Fibroblast of mammary gland (primary cell): ENCODE measurements at regions not wholly inside any gene's neighbourhood (a gene's known extent, or its start where the extent isn't known, plus 50 kb on each side); places are given as distances from the start of the nearest gene placed in this dataset.

Source experiments
- DNase-seq: peaks from one replicate; pipeline ENCODE4 v3.0.0-alpha.2; 2010; ENCODE audit warnings: low read depth
- H3K4me3 ChIP-seq: 2 replicates; pipeline ENCODE4 v1.5.1; 2011; ENCODE audit warnings: low read depth, mild to moderate bottlenecking, low read length, moderate library complexity; ENCODE audit not compliant: control insufficient read depth
- TF ChIP-seq, protein P1 (sequence below): conservative IDR thresholded peaks from 2 replicates; pipeline ENCODE4 v1.5.1; 2011; ENCODE audit warnings: low read depth, low read length, inconsistent platforms; ENCODE audit not compliant: control insufficient read depth, insufficient read depth

DNA sequence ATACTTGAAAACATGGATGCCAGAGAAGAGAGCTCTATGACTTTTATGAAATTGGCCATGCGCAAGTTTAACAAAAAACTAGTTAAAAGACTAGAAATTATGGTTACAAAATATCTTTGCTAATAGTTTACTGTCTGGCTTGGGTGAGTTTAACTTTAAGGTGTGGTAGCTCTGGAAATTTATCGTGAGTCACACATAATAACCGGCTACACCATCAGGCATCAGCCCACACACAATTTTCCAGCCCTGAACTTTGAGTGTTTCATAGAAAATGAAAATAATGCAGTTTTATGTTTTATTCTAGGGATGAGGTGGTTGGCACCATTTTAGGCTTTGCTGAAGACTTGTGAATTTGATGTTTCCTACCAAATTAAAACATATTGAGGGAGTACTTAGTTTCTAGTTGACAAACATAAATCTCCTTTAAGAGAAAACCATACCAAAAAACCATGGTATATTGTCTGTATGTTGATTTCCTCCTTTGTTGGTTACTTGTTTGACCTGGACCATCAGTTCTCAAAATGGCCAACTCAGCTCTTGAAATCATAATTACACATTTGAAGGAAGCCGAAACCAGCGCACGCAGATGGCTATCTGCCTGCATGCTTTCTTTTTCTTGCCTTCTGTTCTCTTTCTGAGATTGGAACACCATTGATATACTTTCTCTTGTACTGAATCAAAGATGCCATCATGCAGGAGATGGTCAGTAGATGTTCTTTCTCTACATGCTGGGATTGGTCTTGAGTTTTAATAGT is 125.1 kb downstream of the AKAP11 start:
- TF ChIP-seq, protein P1, sequence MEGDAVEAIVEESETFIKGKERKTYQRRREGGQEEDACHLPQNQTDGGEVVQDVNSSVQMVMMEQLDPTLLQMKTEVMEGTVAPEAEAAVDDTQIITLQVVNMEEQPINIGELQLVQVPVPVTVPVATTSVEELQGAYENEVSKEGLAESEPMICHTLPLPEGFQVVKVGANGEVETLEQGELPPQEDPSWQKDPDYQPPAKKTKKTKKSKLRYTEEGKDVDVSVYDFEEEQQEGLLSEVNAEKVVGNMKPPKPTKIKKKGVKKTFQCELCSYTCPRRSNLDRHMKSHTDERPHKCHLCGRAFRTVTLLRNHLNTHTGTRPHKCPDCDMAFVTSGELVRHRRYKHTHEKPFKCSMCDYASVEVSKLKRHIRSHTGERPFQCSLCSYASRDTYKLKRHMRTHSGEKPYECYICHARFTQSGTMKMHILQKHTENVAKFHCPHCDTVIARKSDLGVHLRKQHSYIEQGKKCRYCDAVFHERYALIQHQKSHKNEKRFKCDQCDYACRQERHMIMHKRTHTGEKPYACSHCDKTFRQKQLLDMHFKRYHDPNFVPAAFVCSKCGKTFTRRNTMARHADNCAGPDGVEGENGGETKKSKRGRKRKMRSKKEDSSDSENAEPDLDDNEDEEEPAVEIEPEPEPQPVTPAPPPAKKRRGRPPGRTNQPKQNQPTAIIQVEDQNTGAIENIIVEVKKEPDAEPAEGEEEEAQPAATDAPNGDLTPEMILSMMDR, result no peak
- peak; percentile 15 for DNase-seq
- H3K4me3 ChIP-seq, result no peak overlapping the region

DNA sequence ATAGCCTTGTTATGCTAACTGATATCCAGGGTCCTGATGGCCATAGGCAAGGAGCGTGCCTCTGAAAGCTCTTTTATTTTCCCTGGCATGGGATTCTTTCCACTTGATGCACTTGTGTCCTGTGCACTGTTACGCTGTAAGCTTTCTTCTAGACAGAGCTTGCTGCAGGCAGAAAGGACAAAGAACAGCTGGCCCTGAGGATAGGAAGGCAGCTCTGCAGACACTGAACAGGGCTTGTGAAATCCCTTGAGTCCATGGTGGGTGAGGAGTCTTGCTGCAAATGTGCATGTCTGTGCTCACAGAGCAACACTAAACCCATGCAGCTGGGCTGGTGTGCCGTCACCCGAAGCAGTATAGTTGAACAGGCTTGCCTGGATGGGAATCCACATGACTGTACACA is 126.6 kb downstream of the AKAP11 start:
- DNase-seq, result no peak
- TF ChIP-seq, protein P1, result no peak
- no peak overlapping the region for H3K4me3 ChIP-seq

DNA sequence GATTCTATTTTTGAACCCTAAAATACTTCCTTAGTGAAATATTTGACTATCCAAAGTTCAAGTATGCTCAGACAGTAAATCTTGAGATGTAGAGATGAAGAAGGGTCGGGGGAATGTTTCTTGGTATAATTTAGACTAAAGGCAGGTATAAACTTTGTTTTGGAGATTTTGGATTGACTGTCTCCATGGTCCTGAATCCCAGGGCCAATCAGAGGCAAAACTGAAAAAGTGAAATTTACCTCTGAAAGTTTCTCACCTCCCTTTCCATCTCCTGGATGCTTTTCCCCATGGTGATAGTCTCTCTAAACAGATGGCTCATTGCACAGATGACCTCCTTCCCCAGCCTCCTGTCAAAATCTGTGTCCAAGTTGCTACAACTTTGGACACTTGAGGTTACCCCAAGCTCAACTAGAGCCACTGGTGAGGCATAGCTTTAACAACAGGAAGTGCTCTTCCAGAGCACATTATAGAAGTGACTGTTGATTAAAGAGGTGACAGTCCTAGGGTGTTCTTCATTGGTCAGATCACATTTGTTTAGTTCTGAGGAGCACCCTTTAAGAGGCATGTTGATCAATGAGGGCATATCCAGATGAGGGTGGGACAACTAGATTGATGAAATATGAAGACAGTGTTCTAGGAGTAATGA is 128.4 kb downstream of the AKAP11 start:
- DNase-seq, result no peak
- TF ChIP-seq, protein P1, result no peak
- H3K4me3 ChIP-seq, result no peak overlapping the region

DNA sequence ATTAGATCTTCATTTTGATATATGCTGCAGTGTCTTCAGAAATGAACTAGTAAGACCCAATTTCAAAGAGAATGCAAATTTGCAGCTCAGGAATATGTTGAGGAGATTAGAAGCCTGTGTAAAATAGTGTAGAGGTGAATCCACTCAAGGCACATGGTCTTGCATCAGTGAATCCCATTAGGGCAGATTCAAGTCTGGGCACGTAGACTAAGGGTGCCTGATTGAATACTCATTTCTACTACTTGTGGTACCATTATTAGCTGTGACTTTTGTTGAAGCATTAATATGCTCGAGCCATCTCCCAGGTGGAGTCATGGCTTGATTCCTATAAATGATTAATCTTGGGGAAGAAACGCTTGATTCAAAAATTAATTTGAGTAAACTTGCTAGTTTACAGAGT is 129.4 kb downstream of the AKAP11 start:
- TF ChIP-seq, protein P1, result no peak
- no peak for DNase-seq
- no peak overlapping the region for H3K4me3 ChIP-seq

DNA sequence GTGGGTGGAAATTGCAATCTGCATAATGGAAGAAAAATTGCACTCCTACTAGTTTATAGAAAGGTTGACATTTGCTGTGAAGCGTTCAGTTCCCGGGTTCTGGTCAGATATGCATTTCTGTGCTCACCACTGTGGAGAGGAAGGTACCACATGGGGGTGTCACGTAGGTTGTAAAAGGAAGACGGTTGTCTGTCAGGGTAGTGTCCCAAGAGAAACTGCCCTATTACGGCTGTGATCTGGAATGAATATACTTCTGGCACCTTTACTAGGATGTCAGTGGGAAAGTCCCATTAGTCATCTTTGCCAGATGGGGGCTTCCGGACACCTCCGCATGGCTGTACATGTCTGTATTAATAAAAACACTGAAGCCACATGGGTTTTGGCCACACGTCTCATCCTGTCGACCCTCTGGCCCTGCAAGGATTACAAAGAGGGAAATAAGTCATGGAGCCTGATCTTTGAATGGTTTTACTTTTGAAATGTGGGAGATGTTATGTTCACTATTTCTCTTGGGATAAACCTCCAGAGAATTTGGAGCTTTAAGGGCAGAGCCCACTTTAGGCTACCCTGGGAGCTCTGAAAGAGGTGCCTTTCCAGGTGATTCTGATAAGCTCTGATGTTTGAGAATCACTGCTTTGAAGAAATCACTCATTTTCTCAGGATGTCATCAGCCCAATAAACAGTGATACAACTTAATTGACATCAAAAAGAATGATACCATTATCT is 133.9 kb downstream of the AKAP11 start:
- no peak overlapping the region for H3K4me3 ChIP-seq
- peak; percentile 76 for DNase-seq
- TF ChIP-seq, protein P1, result no peak

DNA sequence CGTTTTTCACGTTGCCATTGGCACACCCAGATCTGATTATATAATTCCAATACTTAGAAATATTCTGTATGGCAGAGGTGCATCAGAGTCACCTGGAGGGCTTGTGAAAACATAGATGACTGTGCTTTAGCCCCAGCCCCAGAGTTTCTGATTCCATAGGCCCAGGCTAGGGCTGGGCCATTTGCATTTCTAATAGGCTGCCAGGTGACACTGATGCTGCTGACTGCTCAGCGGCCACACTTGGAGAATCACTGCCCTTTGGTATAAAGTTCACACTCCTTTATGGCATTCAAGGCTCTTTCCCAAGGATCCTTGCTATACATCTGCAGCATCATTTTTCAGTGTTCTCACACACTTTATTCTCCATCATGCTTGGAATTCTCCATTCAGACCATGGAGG is 137.1 kb downstream of the AKAP11 start:
- TF ChIP-seq, protein P1, result no peak
- no peak overlapping the region for H3K4me3 ChIP-seq
- DNase-seq, result no peak
